Breast epithelium (tissue), 3 donors: ENCODE measurements at regions not wholly inside any gene's neighbourhood (a gene's known extent, or its start where the extent isn't known, plus 50 kb on each side); places are given as distances from the start of the nearest gene placed in this dataset.

Source experiments
- POLR2A ChIP-seq: fragments of 450-650 bp; IDR thresholded peaks from one replicate; pipeline ENCODE4 v1.6.1; 2016; ENCODE audit warnings: antibody characterized with exemption, mild to moderate bottlenecking, moderate library complexity
- TF ChIP-seq, protein P1 (sequence below), 3 donors: fragments of 450-650 bp; IDR thresholded peaks; one replicate each; pipeline ENCODE4 v1.5.1; 2016 to 2017; ENCODE audit warnings: antibody characterized with exemption in 3 of 3, mild to moderate bottlenecking in 3 of 3, moderate library complexity in 3 of 3

DNA sequence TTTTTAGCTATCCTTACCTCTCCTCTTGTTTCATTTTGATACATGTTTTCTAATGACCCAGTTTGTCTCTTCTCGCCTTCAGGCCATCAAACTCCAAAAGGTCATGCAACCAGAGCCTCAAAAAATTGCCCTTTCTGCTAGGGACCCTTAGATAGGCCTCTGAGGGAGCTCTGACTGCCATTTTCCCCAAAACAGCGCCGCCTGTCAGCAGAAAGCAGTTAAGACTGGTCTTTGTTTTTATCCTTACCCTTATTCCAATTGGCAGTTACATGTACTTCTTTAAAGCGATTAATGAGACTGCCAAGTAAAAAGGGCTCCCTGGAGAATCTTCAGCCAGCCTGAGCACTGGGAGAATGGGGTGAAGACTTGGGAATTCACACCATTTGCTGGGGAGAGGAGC lies 55.1 kb upstream of the RIT2 start:
- TF ChIP-seq, protein P1, sequence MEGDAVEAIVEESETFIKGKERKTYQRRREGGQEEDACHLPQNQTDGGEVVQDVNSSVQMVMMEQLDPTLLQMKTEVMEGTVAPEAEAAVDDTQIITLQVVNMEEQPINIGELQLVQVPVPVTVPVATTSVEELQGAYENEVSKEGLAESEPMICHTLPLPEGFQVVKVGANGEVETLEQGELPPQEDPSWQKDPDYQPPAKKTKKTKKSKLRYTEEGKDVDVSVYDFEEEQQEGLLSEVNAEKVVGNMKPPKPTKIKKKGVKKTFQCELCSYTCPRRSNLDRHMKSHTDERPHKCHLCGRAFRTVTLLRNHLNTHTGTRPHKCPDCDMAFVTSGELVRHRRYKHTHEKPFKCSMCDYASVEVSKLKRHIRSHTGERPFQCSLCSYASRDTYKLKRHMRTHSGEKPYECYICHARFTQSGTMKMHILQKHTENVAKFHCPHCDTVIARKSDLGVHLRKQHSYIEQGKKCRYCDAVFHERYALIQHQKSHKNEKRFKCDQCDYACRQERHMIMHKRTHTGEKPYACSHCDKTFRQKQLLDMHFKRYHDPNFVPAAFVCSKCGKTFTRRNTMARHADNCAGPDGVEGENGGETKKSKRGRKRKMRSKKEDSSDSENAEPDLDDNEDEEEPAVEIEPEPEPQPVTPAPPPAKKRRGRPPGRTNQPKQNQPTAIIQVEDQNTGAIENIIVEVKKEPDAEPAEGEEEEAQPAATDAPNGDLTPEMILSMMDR (IDR thresholded peaks at IDR 0.05): no peak
- TF ChIP-seq POLR2A: no peak
